ENCODE measurements at regions not wholly inside any gene's neighbourhood (a gene's known extent, or its start where the extent isn't known, plus 50 kb on each side); places are given as distances from the start of the nearest gene placed in this dataset.

- H3K4me1 ChIP-seq (ENCODE audit: control insufficient read depth, insufficient read depth, low read length, poor library complexity, severe bottlenecking) = no peaks in the 10 kb centered on the region
- no peaks in the 10 kb centered on the region for H3K27me3 ChIP-seq (replicated peaks; ENCODE audit: control insufficient read depth, insufficient read depth, low read length, poor library complexity, severe bottlenecking)
- H3K9me3 ChIP-seq (ENCODE audit: control insufficient read depth, low read length) = no peaks in the 10 kb centered on the region
- no peak overlapping the region for H3K27ac ChIP-seq (ENCODE audit: insufficient read depth, low read length, poor library complexity, severe bottlenecking)
- no peaks in the 10 kb centered on the region for H3K36me3 ChIP-seq (ENCODE audit: control insufficient read depth, insufficient read depth, low read length)
- no peak for DNase-seq
- no peak overlapping the region for H3K4me3 ChIP-seq (ENCODE audit: insufficient read depth, low read depth, low read length, poor library complexity, severe bottlenecking)
Observed at GRCh38 chr4:19721587-19721986, 530.1 kb upstream of the SLIT2 start.

GRCh38 chr4:19720610-19721009, 531.1 kb upstream of the SLIT2 start:
- H3K4me3 ChIP-seq (ENCODE audit: insufficient read depth, low read depth, low read length, poor library complexity, severe bottlenecking) = no peak overlapping the region
- no peaks in the 10 kb centered on the region for H3K9me3 ChIP-seq (ENCODE audit: control insufficient read depth, low read length)
- DNase-seq = no peak
- no peak overlapping the region for H3K27ac ChIP-seq (ENCODE audit: insufficient read depth, low read length, poor library complexity, severe bottlenecking)
- no peaks in the 10 kb centered on the region for H3K4me1 ChIP-seq (ENCODE audit: control insufficient read depth, insufficient read depth, low read length, poor library complexity, severe bottlenecking)
- H3K36me3 ChIP-seq (ENCODE audit: control insufficient read depth, insufficient read depth, low read length) = no peaks in the 10 kb centered on the region
- H3K27me3 ChIP-seq (replicated peaks; ENCODE audit: control insufficient read depth, insufficient read depth, low read length, poor library complexity, severe bottlenecking) = no peaks in the 10 kb centered on the region

GRCh38 chr4:19720190-19720589, 531.5 kb upstream of the SLIT2 start:
- no peaks in the 10 kb centered on the region for H3K27me3 ChIP-seq (replicated peaks; ENCODE audit: control insufficient read depth, insufficient read depth, low read length, poor library complexity, severe bottlenecking)
- no peaks in the 10 kb centered on the region for H3K36me3 ChIP-seq (ENCODE audit: control insufficient read depth, insufficient read depth, low read length)
- H3K27ac ChIP-seq (ENCODE audit: insufficient read depth, low read length, poor library complexity, severe bottlenecking) = no peak overlapping the region
- H3K4me3 ChIP-seq (ENCODE audit: insufficient read depth, low read depth, low read length, poor library complexity, severe bottlenecking) = no peak overlapping the region
- no peak for DNase-seq
- no peaks in the 10 kb centered on the region for H3K9me3 ChIP-seq (ENCODE audit: control insufficient read depth, low read length)
- no peaks in the 10 kb centered on the region for H3K4me1 ChIP-seq (ENCODE audit: control insufficient read depth, insufficient read depth, low read length, poor library complexity, severe bottlenecking)

- Histone ChIP-seq H3K4me1 (ENCODE audit: control insufficient read depth, insufficient read depth, low read length, poor library complexity, severe bottlenecking) (no peaks in the 10 kb centered on the region), H3K4me3 (ENCODE audit: insufficient read depth, low read depth, low read length, poor library complexity, severe bottlenecking) (no peak overlapping the region), H3K27ac (ENCODE audit: insufficient read depth, low read length, poor library complexity, severe bottlenecking) (no peak overlapping the region), H3K36me3 (ENCODE audit: control insufficient read depth, insufficient read depth, low read length) (no peaks in the 10 kb centered on the region), H3K9me3 (ENCODE audit: control insufficient read depth, low read length) (no peaks in the 10 kb centered on the region), H3K27me3 (replicated peaks; ENCODE audit: control insufficient read depth, insufficient read depth, low read length, poor library complexity, severe bottlenecking) (no peaks in the 10 kb centered on the region)
- DNase-seq = no peak
Observed at GRCh38 chr4:19711871-19712270, 539.8 kb upstream of the SLIT2 start.

GRCh38 chr4:19707876-19708275, 543.8 kb upstream of the SLIT2 start:
- no peak overlapping the region for H3K27ac ChIP-seq (ENCODE audit: insufficient read depth, low read length, poor library complexity, severe bottlenecking)
- H3K27me3 ChIP-seq (replicated peaks; ENCODE audit: control insufficient read depth, insufficient read depth, low read length, poor library complexity, severe bottlenecking) = no peaks in the 10 kb centered on the region
- no peaks in the 10 kb centered on the region for H3K4me1 ChIP-seq (ENCODE audit: control insufficient read depth, insufficient read depth, low read length, poor library complexity, severe bottlenecking)
- H3K9me3 ChIP-seq (ENCODE audit: control insufficient read depth, low read length) = no peaks in the 10 kb centered on the region
- DNase-seq = no peak
- H3K36me3 ChIP-seq (ENCODE audit: control insufficient read depth, insufficient read depth, low read length) = no peaks in the 10 kb centered on the region
- H3K4me3 ChIP-seq (ENCODE audit: insufficient read depth, low read depth, low read length, poor library complexity, severe bottlenecking) = no peak overlapping the region

- no peaks in the 10 kb centered on the region for H3K27me3 ChIP-seq (replicated peaks; ENCODE audit: control insufficient read depth, insufficient read depth, low read length, poor library complexity, severe bottlenecking)
- H3K9me3 ChIP-seq (ENCODE audit: control insufficient read depth, low read length) = no peaks in the 10 kb centered on the region
- H3K36me3 ChIP-seq (ENCODE audit: control insufficient read depth, insufficient read depth, low read length) = no peaks in the 10 kb centered on the region
- DNase-seq = no peak
- H3K4me1 ChIP-seq (ENCODE audit: control insufficient read depth, insufficient read depth, low read length, poor library complexity, severe bottlenecking) = no peaks in the 10 kb centered on the region
- H3K4me3 ChIP-seq (ENCODE audit: insufficient read depth, low read depth, low read length, poor library complexity, severe bottlenecking) = no peak overlapping the region
- H3K27ac ChIP-seq (ENCODE audit: insufficient read depth, low read length, poor library complexity, severe bottlenecking) = no peak overlapping the region
Observed at GRCh38 chr4:19703391-19703790, 548.3 kb upstream of the SLIT2 start.

GRCh38 chr4:19700992-19701391, 550.7 kb upstream of the SLIT2 start:
- DNase-seq = no peak
- Histone ChIP-seq H3K4me3 (ENCODE audit: insufficient read depth, low read depth, low read length, poor library complexity, severe bottlenecking) (no peak overlapping the region), H3K4me1 (ENCODE audit: control insufficient read depth, insufficient read depth, low read length, poor library complexity, severe bottlenecking) (no peaks in the 10 kb centered on the region), H3K27me3 (replicated peaks; ENCODE audit: control insufficient read depth, insufficient read depth, low read length, poor library complexity, severe bottlenecking) (no peaks in the 10 kb centered on the region), H3K27ac (ENCODE audit: insufficient read depth, low read length, poor library complexity, severe bottlenecking) (no peak overlapping the region), H3K36me3 (ENCODE audit: control insufficient read depth, insufficient read depth, low read length) (no peaks in the 10 kb centered on the region), H3K9me3 (ENCODE audit: control insufficient read depth, low read length) (no peaks in the 10 kb centered on the region)

GRCh38 chr4:19698961-19699360, 552.7 kb upstream of the SLIT2 start:
- no peaks in the 10 kb centered on the region for H3K36me3 ChIP-seq (ENCODE audit: control insufficient read depth, insufficient read depth, low read length)
- DNase-seq = no peak
- H3K4me1 ChIP-seq (ENCODE audit: control insufficient read depth, insufficient read depth, low read length, poor library complexity, severe bottlenecking) = no peaks in the 10 kb centered on the region
- H3K27me3 ChIP-seq (replicated peaks; ENCODE audit: control insufficient read depth, insufficient read depth, low read length, poor library complexity, severe bottlenecking) = no peaks in the 10 kb centered on the region
- no peak overlapping the region for H3K4me3 ChIP-seq (ENCODE audit: insufficient read depth, low read depth, low read length, poor library complexity, severe bottlenecking)
- H3K27ac ChIP-seq (ENCODE audit: insufficient read depth, low read length, poor library complexity, severe bottlenecking) = no peak overlapping the region
- no peaks in the 10 kb centered on the region for H3K9me3 ChIP-seq (ENCODE audit: control insufficient read depth, low read length)

GRCh38 chr4:19694812-19695211, 556.9 kb upstream of the SLIT2 start:
- H3K27me3 ChIP-seq (replicated peaks; ENCODE audit: control insufficient read depth, insufficient read depth, low read length, poor library complexity, severe bottlenecking) = no peaks in the 10 kb centered on the region
- H3K4me3 ChIP-seq (ENCODE audit: insufficient read depth, low read depth, low read length, poor library complexity, severe bottlenecking) = no peak overlapping the region
- no peaks in the 10 kb centered on the region for H3K9me3 ChIP-seq (ENCODE audit: control insufficient read depth, low read length)
- DNase-seq = no peak
- H3K27ac ChIP-seq (ENCODE audit: insufficient read depth, low read length, poor library complexity, severe bottlenecking) = no peak overlapping the region
- H3K36me3 ChIP-seq (ENCODE audit: control insufficient read depth, insufficient read depth, low read length) = no peaks in the 10 kb centered on the region
- no peaks in the 10 kb centered on the region for H3K4me1 ChIP-seq (ENCODE audit: control insufficient read depth, insufficient read depth, low read length, poor library complexity, severe bottlenecking)

- Histone ChIP-seq H3K4me3 (ENCODE audit: insufficient read depth, low read depth, low read length, poor library complexity, severe bottlenecking) (no peak overlapping the region), H3K9me3 (ENCODE audit: control insufficient read depth, low read length) (no peaks in the 10 kb centered on the region), H3K27me3 (replicated peaks; ENCODE audit: control insufficient read depth, insufficient read depth, low read length, poor library complexity, severe bottlenecking) (no peaks in the 10 kb centered on the region), H3K36me3 (ENCODE audit: control insufficient read depth, insufficient read depth, low read length) (no peaks in the 10 kb centered on the region), H3K27ac (ENCODE audit: insufficient read depth, low read length, poor library complexity, severe bottlenecking) (no peak overlapping the region), H3K4me1 (ENCODE audit: control insufficient read depth, insufficient read depth, low read length, poor library complexity, severe bottlenecking) (no peaks in the 10 kb centered on the region)
- DNase-seq = no peak
Observed at GRCh38 chr4:19693936-19694570, 557.7 kb upstream of the SLIT2 start.
